D721Med (cell line): ENCODE measurements at regions not wholly inside any gene's neighbourhood (a gene's known extent, or its start where the extent isn't known, plus 50 kb on each side); places are given as distances from the start of the nearest gene placed in this dataset.
"Not testable (repeated sequence)": the region's sequence is repeated elsewhere in the genome, so short reads cannot be mapped to it uniquely, and the experiment has no call there.

Experiments
- DNase-seq: peaks from one replicate; pipeline ENCODE4 v3.0.0; 2011; ENCODE audit warnings: low spot score; ENCODE audit not compliant: insufficient read length
- FAIRE-seq: peaks from 2 replicates; lab custom pipeline; 2011; peaks lifted over from hg19 to GRCh38; lab: Jason Lieb, UNC
- CTCF ChIP-seq: IDR thresholded peaks from 2 replicates; pipeline ENCODE4 v1.5.1; 2012; ENCODE audit warnings: mild to moderate bottlenecking, control low read depth; ENCODE audit not compliant: insufficient read depth; ENCODE audit errors: missing control alignments

DNA sequence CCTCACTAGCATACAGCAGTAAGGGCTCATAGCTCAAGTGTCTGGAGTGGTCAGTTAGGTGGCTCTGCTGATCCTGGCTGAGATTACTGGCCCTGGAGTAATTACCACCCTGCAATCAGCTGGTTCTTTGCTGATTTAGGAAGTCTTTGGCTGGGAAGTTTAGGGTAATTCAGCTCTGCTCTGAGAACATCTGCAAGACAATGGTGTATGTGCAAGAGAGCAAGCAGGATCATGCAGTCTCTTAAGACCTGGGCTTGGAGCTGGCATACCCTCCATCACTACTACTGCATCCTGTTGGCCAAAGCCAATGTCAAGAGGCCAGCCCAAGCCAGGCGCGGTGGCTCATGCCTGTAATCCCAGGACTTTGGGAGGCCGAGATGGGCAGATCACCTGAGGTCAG, 159.0 kb downstream of the NDUFA12 start:
- DNase-seq (no peak), FAIRE-seq (no peak)
- TF ChIP-seq CTCF: no peak

DNA sequence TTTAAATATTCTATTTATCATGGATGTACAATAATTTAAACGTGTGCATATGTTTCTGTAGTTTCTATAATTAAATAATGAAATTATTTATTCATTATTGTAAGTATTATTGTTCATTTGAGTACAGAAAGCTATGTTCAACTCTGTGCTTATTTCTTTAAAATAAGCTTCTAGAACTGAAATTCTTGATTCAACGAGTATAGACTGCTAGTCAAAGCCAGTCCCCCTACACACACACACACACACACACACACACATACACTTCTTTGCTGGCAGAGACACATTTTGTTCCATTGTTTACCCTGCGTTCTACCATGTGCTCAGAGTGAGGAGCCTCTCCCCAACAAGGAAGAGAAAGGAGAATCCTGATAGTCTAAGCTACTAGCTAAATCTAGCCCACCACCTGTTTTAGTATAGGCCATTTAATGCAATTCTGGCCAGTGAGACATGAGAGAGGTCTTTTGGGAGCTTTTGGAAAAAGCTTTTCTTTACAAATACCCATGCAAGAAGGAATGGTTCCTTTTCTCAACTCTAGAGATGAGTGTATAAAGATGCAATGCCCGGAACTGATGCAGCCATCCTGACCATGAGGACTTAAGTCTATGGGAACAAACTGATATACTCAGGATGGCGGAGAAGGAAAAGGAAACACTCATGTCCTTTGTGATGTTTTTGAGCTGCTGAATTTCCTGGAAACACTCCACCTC, 161.4 kb downstream of the NDUFA12 start:
- no peak for TF ChIP-seq CTCF
- DNase-seq (no peak), FAIRE-seq (no peak)

GRCh38 chr12:94841177-94841576, 162.3 kb downstream of the NDUFA12 start:
- FAIRE-seq: no peak
- TF ChIP-seq CTCF: no peak
- no peak for DNase-seq

GRCh38 chr12:94839347-94839746, 164.2 kb downstream of the NDUFA12 start:
- no peak for TF ChIP-seq CTCF
- no peak for DNase-seq
- no peak for FAIRE-seq

DNA sequence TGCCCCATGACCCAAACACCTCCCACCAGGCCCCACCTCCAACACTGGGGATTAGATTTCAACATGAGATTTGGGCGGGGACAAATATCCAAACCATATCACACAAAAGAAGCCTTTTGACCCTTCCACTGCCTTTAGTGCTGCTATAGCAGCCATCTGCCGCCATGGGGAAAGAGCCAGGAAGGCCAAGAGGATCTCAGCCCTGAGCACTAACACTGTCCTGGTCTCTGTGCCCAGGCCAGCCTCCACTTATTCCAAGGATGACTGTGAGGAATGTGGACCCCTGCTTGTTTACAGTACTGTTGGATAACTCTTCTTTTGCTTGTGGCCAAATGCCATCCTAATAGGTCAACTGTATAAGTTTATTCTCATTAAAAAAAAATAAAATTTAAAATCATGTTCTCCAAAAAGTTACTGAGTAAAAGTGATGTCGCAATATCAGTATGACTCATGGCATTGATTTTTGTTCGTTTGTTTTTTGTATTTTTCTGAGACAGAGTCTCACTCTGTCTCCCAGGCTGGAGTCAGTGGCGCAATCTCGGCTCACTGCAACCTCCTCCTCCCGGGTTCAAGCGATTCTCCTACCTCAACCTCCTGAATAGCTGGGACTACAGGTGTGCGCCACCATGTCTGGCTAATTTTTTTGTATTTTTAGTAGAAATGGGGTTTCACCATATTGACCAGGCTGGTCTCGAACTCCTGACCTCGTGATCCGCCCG, 166.4 kb downstream of the NDUFA12 start:
- FAIRE-seq, DNase-seq: not testable (repeated sequence)

DNA sequence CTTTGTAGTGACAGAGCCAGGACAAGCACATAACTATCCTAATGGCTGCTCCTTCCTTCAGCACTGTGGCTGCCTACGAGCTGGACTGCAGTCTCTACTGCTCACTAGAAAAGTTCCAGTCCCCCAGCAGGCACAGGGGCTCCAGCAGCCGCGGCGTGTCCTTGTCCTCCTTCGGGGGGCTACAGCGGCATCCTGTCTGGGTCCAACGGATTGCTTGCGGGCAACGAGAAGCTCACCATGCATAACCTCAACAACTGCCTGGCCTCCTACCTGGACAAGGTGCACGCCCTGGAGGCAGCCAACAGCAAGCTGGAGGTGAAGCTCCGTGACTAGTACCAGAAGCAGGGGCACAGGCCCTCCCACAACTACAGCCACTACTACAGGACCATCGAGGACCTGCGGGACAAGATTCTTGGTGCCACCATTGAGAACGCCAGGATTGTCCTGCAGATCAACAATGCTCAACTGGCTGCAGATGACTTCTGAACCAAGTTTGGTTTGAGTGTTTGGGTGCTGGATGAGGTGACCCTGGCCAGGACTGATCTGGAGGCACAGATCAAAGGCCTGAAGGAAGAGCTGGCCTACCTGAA, 169.4 kb downstream of the NDUFA12 start:
- DNase-seq (no peak), FAIRE-seq (no peak)
- no peak for TF ChIP-seq CTCF

DNA sequence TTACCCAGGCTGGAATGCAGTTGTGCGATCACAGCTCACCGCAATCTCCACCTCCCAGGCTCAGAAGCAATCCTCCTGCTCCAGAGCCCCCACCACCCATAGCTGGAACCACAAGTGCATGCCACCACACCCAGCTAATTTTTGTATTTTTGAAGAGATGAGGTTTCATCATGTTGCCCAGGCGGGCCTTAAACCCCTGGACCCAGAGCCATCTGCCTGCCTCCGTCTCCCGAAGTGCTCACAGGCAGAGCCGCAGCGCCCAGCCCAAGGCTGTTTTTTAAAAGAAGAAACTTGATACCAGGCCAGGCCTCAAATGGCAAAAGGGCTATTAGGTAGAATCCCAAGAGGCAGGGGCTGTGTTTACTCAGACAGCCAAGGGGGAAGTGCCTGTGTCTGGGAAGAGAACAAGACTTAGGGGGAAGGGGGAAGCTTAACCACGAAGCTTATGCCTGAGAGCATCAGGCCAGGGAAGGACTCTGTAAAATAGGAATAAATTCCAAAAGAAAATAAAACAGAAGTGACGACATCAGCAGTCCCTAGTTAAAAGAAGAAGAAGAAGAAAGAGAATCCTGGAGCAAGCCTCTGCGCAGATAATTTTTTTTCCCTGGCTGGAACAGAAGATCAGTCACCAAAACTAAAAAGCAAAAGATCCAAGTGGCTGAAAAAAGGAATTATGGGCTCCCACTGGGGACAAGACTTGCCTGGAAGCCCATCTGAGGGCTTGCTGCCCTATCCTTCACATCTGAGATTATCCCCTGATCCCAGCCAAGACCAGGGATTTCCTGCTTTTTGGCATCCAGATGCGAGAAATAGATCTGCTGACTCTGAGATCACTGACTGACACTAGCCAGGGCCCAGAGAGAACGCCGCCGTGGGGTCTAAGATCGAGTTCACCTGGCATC, 170.5 kb downstream of the NDUFA12 start:
- no peak for FAIRE-seq
- no peak for TF ChIP-seq CTCF
- no peak for DNase-seq
